ENCODE measurements at regions not wholly inside any gene's neighbourhood (a gene's known extent, or its start where the extent isn't known, plus 50 kb on each side); places are given as distances from the start of the nearest gene placed in this dataset.

GRCh38 chr11:82529936-82530335 lies 203.7 kb downstream of the FAM181B start:
- no TSS peak for BruUV-seq (replicated peaks)
- no peak for ATAC-seq
- Histone ChIP-seq H3K9me3 (replicated peaks; ENCODE audit: control insufficient read depth, insufficient read depth, low read length) (no peaks in the 10 kb centered on the region), H3K79me2 (ENCODE audit: control insufficient read depth, insufficient read depth, low read length) (no peaks in the 10 kb centered on the region), H3K36me3 (ENCODE audit: control insufficient read depth in 2 of 2, insufficient read depth in 2 of 2, low read length in 1 of 2) (no peaks in the 10 kb centered on the region), H4K20me1 (ENCODE audit: control insufficient read depth, insufficient read depth) (no peaks in the 10 kb centered on the region), H3K27ac (ENCODE audit: control insufficient read depth, insufficient read depth) (no peak overlapping the region), H2AFZ (ENCODE audit: control insufficient read depth, low read depth, low read length) (no peak overlapping the region), H3K4me1 (ENCODE audit: control insufficient read depth, insufficient read depth, low read length) (no peaks in the 10 kb centered on the region), H3K4me2 (ENCODE audit: control insufficient read depth, insufficient read depth) (no peak overlapping the region), H3K9ac (ENCODE audit: control insufficient read depth, insufficient read depth, low read length) (no peak overlapping the region), H3K27me3 (replicated peaks in 1 of 2; ENCODE audit: control insufficient read depth in 2 of 2, insufficient read depth in 2 of 2, low read length in 1 of 2) (no peaks in the 10 kb centered on the region), H3K4me3 (no peak overlapping the region)
- no peak for DNase-seq (ENCODE audit: low read depth, low spot score)
- intact Hi-C loops (cut with micrococcal nuclease; ENCODE audit: unreplicated experiment): no loop called here
- ChIA-PET POLR2A (no interaction called here), RAD21 (ENCODE audit: unreplicated experiment) (no interaction called here), CTCF (no interaction called here), SMC1A (ENCODE audit: uncharacterized antibody, unreplicated experiment) (no interaction called here)
- 42% methylated on average over 2 of the region's 2 CpGs for WGBS (ENCODE audit: insufficient coverage, insufficient replicate concordance, low lambda C conversion rate, missing lambda C conversion rate)
- in situ Hi-C loops (cut with MboI): no loop called here
- TF ChIP-seq RB1 (IDR thresholded peaks at IDR 0.05; ENCODE audit: borderline replicate concordance) (no peak), E2F4 (IDR thresholded peaks at IDR 0.05; ENCODE audit: low read depth, low read length) (no peak), NFXL1 (IDR thresholded peaks at IDR 0.05; ENCODE audit: borderline replicate concordance) (no peak), SUPT20H (IDR thresholded peaks at IDR 0.05; ENCODE audit: borderline replicate concordance, control insufficient read depth, low read depth, low read length) (no peak), RCOR1 (conservative IDR thresholded peaks at IDR 0.05; ENCODE audit: low read depth, low read length) (no peak), CHD2 (IDR thresholded peaks at IDR 0.05; ENCODE audit: borderline replicate concordance, low read depth, low read length) (no peak), BCL11A (IDR thresholded peaks at IDR 0.05; ENCODE audit: low read depth, low read length) (no peak), SREBF2 (IDR thresholded peaks at IDR 0.05; ENCODE audit: low read length) (no peak), BCLAF1 (IDR thresholded peaks at IDR 0.05) (no peak), ETV6 (conservative IDR thresholded peaks at IDR 0.05 in 1 of 2, IDR thresholded peaks at IDR 0.05 in 1 of 2; ENCODE audit: borderline replicate concordance in 1 of 2, low read depth in 1 of 2) (no peak)
- no peak for FAIRE-seq
